ENCODE measurements at regions not wholly inside any gene's neighbourhood (a gene's known extent, or its start where the extent isn't known, plus 50 kb on each side); places are given as distances from the start of the nearest gene placed in this dataset.

DNA sequence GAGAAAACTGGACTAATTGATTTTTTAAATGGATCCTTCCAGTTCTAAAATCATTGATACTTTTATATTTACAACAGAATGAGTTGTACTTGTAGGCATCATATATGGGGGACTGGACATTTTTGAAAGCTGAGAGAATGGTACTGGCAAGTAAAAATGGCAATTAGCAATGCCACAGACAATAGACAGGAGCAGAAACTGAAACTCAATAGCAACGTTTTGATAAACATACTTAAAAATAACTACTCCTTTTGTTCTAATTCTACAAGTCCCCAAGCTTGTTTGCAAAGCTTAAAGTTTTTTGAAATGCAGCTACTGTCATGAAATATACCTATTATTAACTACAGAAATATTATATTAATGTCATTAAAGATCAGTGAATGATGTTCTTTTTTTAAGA lies 52.8 kb upstream of the FBXL7 start:
- no peak for DNase-seq (ENCODE audit: low read depth)

DNA sequence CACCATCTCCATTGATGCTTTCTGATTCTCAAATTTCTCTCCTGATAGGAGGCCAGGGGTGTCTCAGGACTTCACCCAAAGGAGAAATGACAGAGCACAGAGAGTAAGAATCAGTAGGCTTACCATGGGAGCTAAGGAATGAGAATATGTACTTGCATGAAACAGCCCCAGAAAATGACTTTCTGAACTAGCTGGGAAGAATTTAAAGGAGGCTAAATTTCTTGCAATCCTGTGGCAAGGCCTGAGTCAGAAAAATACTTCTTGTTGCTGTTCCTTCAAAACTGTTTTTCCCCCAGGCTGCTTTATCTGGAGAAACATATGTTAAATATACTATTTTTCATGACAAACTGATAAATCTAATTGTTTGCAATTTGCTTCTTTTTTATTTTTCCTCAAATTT lies 53.4 kb upstream of the FBXL7 start:
- DNase-seq (ENCODE audit: low read depth): no peak

DNA sequence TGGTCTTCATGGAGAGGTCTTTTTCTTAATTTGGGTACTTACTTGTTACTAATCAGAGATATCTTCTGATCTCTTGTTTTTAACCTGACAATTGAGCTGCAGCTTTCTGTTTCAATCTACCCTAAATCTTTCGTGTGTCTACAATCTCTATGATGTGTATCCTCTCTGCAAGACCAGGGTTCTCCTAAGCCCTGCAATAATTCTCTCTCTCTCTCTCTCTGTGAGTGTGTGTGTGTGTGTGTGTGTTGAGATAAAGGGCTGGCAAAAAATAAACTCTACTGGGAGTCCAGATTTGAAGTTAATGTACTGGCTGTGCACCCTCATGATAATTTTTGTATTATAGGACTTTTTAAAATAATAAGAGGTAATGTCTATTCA lies 57.8 kb upstream of the FBXL7 start:
- DNase-seq (ENCODE audit: low read depth): no peak

DNA sequence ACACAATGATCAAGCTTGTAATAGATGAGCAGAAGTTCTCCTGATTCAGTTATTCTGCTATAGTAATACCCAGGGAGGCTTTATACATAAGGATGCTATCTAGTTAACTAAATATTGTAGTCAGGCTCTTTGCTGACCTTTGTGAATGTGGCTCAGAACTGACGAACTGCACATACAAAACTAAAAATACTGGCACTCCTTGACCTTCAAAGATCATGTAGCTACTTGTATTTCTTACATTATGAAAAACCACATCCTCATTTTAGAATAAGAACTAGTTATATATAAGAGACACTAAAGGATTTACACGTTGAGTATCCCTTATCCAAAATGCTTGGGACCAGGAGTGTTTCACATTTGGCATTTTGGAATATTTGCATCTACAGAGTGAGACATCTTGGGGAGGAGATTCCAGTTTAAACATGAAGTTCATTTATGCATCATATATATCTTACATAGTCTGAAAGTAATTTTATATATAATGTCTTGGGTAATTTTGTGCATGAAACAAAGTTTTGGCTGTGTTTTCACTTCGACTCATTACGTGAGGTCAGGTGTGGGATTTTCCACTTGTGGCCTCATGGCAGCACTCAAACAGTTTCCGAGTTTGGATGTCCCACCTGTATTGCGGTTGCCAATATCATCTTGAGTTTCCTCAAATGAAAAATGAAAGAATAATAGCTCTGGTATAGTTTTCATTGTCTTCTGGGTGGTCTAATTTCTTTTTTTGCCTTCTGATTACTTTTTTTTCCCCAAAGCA lies 58.4 kb upstream of the FBXL7 start:
- DNase-seq (ENCODE audit: low read depth): no peak

DNA sequence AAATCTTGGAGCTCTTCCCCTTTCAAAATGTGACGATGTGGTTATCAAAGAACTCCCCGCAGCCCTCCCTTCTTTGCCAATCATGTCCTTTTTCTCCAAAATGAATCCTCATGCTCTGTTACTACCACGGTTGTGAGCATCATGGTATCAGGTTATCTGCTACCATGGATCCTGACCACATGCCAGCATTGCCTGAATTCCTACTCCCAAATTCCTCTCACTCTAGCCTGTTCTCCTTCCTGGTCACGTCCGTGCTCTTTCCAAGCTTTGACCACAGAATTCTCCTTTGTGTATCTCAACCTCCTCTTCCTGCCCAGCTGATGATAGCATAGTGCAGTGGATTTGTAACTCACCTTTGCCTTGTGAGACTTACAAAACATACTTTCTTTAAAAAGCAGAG lies 59.5 kb upstream of the FBXL7 start:
- DNase-seq (ENCODE audit: low read depth): no peak

DNA sequence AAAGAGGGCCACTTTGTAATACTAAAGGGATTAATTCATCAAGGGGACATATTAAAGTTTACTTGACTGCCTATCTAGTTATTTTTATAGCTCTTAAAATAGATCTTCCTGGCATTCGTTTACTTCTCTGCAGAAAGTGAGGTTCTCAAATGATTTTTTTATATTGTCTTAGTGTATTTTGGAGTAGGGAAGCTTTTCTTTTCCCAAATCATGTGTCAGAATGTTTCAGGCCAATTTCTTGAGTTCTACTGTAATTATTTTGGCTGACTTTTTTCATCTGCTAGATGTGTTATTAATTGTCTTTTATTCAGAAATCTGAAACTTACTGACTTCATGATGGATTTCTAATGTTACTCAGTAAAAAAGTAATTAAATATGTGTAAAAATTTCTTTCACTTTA lies 60.2 kb upstream of the FBXL7 start:
- no peak for DNase-seq (ENCODE audit: low read depth)

DNA sequence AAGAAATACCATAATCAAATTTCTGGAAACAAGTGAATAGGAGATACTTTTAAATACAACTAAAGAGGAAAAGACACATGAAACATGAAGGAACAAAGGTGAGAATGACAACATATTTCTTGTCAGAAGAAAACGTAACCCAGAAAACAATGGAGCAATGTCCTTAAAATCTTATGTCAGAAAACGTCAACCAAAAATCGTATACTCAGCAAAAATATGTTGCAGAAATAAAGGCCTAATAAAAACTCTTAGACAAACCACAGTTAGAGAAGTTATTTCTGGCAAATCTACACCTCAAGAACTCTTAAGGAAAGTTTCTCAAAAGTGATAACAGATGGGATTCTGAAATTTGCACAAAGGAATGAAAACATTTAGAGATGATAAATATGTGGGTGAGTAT lies 66.3 kb upstream of the FBXL7 start:
- no peak for DNase-seq (ENCODE audit: low read depth)

DNA sequence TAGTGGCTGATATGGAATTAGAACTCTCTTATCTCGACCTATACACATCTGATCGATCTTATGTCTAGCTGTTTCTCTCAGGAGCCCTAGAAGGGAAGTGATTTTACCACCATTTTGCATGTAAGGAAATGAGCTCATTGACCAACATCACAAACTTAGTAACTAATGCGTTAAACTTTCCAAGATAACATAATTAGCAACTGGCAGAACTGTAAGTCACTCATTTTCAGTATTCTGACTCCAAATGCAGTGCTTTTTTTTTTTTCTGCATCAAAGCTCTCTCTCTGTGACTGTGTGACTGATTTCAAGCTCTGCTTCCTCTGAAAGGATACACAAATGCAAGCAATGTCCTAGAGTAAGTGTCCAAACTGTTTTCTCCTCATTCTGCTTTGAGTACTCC lies 68.1 kb upstream of the FBXL7 start:
- no peak for DNase-seq (ENCODE audit: low read depth)

DNA sequence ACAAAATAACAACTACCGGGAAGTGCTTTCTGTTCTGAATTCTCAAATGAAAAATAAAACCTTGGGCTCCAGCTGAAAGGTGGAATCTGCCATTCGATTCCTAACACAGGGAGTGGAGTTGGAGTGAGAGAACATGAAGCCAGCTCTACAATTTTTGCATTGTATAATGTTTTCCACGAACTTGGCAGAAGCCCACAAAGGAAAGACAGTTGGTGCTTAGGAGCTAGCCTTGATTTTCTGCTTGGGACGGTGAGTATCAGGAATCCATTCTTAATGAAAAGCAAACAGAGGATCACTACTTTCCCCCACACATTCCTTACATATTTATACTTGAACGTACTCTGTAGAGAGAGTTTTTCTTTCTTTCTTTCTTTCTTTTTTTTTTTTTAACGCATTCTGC lies 74.2 kb upstream of the FBXL7 start:
- no peak for DNase-seq (ENCODE audit: low read depth)

DNA sequence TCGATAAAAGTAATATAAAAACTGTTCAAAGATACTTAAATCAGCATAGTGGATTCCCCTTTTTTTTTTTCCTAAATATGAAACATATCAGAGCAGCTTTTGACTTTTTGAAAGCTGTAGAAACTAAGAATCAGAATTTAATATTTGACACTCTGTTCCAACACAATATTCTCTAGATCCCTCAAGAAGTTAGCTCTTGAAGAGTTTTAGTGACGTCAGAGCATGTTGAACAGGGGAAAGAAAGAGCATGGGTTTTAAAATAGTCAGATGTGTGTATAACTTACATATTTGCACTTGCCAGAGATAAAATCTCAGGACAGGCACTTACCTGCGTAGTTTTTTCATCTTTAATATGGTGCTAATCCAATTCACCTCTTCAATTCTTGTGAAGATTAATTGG lies 75.2 kb upstream of the FBXL7 start:
- DNase-seq (ENCODE audit: low read depth): no peak

DNA sequence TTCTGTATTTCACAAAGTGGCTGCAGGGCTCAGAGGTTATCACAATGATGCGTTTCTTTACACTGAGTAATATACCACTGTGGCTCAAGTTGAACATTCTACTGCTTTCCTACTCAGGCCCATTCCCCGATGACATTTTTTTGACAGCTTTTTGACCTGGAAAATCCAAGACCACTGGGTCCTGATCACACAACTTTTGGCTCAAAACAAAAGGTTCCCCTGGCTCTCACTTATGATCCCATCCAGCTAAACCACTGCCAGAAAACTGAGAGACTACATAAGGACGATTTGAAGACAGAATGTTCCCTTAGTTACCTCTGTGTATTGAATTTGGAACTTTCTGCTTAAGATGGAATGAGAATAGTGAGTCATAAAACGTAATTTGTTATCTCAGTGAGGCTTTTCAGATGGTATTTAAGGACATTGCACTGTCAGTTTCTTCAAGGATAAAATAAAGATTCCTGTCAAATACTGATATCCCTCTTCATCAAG lies 78.0 kb upstream of the FBXL7 start:
- DNase-seq (ENCODE audit: low read depth): no peak

DNA sequence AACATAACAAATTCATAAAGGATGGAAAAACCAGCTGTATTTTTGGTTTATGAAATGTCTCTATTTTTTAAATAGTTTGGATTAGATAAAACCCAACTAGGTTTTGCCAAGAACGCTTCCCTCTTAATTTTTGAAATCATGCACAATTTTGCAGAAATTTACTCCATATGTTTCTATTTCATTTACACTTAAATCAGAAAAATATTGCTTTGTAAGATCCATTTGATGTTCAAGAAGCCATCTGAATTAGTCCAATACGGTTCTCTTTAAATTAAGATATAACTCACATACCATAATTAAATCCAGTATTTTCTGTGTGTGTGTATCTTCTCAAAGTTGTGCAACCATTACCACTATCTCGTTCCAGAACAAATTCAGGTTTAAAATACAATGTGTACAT lies 78.6 kb upstream of the FBXL7 start:
- DNase-seq (ENCODE audit: low read depth): no peak

DNA sequence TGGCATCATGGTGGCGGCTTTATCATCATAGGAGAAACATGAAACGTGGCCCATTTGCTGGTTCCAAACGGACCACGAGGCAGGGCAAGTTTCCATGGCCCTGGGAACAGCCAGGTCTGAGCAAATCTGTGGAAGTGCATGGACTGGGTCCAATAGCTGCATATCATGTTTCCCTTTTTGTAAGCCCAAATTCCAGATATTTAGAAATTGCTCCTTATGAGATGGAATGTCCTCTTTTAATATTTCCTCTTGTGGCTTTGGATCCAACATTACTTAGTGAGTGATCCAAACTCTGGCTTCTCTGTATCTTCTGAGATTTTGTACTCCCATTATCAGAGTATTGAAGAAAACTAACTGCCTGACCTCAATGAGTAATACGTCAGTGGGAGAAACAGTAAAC lies 79.8 kb upstream of the FBXL7 start:
- DNase-seq (ENCODE audit: low read depth): no peak

DNA sequence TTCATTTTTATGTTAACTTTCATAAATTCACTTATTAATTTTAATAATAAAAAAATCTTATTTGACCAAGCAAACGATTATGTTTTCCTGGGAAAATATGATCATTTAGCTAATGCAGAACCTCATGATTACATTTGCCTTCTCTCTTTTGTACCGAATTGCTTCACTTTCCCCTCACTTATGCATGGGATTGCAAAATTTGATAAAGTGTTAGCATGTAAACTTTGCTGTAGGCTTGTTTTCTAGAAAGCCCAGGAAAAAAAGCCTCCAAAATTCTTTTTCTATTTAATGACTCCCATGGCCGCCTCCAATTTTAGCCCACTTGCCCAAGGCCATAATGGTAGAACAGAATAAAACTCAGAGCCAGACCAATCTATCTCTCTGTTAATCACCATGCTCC lies 82.8 kb upstream of the FBXL7 start:
- no peak for DNase-seq (ENCODE audit: low read depth)

DNA sequence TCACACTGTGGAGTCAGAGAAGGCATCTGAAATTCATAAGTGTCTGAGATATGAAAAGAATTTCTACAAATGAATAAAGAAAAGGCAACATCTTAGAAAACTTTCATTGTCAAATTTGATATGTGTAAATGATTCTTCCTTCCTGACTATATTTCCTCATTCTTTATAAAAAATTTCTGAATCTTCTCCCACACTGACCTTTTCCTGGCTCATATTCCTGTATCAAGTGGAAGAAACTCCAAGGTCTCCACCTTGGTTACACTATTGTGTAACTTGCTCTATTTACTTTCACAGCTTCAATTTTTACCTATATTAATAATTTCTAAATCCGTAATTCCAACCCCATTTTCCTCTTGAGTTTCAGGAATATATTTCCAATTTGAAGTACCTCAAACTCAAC lies 93.5 kb upstream of the FBXL7 start:
- DNase-seq (ENCODE audit: low read depth): no peak

DNA sequence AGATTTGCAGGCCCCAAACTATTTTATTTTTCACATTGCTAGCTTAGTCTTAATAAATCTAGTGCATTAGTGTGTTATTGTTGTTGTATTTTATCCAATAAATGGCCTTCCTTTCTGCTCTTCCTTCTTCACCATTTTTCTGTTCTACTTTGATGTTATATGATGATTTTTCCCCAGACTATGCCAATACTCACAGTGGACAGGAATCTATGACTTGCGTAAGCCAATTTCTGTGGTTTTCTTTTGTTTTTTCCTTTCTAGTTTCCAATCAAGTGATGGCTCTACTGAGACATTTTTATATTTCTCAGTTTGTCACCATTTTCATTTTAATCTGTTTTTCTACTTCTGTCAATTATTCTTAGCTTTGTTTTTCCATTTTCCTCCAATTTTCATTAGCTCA lies 106.8 kb upstream of the FBXL7 start:
- no peak for DNase-seq (ENCODE audit: low read depth)

DNA sequence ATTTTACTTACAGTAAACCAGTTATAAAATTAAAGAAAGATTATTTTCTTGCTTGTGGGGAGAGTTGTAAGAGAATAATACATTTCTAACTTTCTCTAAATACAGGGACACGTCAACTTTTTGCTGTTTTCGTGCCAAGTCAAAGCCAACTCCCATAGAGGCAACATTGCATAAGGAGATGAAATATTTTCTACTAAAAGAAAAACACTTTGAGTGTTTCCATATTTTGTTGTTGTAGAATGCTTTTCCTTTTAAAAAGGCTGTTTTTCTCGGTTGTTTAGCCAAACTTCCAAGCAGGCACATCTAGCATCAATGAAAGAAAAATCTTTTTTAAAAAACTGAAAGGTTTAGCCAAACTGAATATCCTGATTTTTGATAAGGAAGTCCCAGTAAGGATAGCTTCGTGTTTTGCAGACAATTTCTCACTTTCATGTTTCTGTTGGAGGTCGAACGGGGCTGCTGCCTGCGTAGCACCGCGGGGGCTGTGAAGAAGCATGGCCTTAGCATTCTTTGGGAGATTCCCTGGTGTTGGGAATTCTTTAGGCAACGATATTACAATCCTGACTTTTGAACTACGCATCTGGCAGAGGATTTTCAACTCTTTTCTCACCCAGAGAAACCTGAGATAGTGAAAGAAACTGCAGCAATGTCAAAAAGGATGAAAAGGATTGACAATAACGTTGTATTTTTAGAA lies 108.1 kb upstream of the FBXL7 start:
- DNase-seq (ENCODE audit: low read depth): no peak

DNA sequence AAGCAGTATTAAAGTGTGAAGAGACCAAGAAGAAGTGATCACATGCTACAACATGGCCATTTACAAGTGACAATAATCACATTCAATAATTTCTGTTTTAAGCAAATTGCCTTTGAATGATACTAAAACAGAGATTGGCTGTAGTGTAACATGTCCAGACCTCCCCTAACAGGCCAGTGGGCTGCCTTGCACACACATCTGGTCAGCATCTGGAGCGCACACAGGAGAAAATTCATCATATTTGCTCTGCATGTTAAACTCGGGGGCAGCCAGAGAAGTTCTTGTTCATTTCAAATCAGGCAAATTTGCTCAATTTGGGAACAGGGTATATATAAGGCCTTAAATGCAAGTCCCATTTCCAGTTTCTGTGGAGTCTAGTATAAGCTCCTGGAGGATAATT lies 111.1 kb upstream of the FBXL7 start:
- no peak for DNase-seq (ENCODE audit: low read depth)

DNA sequence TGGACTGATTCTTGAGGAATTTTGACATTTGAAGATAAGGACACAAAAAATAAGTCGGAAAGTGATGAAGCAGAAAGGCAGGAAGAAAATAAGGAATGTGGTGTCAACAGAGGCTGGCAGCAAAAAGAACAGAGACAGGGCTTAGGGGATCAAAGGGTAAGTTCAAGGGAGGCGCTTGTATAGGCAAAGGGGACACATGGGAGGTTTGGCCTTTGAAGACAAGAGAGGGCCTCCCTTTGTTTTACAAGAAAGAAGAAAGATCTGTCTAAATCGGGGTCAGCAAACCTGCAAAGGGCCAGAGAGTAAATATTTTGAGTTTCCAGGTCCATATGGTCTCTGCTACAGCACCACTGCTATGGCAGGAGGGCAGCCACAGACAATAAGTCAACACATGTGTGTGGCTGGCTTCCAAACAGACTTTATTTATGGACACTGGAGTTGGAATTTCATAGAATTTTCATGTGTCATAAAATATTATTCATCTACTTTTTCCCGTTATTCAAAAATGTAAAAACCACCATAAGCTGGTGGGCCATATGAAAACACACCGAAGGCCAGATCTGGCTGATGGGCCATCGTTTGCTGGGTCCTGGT lies 112.0 kb upstream of the FBXL7 start:
- no peak for DNase-seq (ENCODE audit: low read depth)

DNA sequence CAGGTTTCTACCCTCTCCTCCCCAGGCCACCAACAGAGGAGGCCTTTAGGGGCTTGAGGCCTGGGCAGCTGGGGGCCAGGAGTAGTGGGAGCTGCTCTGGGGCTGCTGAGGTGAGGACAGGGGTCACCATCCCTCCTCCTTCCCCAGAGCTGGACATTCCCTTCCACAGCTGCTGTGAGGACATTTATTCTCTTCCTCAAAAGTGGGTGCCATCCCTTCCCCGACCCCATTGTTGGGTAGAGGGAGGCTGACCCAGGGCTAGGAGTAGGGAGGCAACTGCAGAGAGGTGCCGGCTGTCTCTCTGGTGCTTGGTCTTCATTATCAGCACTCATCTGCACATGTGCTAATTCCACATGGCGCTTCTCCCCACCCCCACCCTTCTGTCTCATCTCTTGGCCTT lies 113.9 kb upstream of the FBXL7 start:
- DNase-seq (ENCODE audit: low read depth): no peak

DNA sequence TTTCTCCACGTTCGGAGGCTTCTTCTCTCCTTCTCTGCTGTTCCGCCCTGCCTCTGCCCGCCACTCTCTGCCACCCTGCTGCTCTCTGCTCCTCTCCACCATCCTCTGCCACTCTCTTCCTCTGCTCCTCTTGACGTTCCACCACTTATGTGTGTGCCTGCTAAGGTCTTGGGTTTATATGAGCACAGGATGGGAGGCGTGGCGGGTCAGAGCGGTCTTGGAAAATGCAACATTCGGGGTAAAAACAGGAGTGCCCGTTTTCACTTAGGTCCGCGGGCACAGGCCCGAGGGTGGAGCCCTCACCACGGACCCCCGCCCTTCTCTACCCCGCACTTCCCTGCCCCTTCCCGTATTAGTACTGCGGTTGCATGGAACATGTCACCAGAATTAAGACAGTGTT lies 114.4 kb upstream of the FBXL7 start:
- no peak for DNase-seq (ENCODE audit: low read depth)

DNA sequence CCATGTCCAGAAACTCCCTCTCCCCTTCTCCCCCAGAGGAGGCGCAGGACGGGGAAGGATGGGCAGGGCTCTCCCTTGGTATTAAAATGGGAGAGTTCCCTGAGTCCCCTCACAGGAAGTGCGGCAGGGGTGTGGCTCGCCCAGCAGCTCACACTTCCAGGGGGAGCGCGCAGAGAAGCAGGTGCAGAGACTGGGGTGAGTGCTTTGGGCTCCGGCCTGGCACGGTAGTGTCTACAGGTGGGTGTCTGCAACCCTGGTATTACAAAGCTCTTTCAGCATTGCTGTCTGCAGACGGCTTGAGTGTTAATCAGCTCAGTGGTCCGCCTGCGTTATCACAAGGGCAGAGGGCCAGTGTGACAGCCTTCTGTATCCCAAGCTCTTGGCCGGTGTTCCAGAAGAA lies 114.9 kb upstream of the FBXL7 start:
- no peak for DNase-seq (ENCODE audit: low read depth)

DNA sequence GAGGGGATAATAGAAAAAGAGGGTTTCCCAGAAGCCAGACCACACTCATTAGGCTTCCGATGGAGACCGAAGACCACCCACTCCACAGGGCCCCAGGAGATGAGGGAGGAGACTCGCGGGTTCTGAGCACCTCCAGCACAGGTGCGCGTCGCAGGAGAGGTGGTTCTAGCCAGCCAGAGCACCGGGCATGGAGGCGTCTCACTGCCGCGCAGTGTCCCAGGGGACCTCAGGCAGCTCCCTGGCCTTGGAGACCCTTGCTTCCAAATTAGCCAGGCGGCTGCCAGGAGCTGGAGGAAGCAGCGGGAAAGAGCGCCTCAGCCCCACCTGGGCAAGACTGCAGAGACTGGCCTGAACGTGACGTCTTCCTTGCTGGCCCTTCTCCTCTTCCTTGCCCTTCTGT lies 115.4 kb upstream of the FBXL7 start:
- DNase-seq (ENCODE audit: low read depth): no peak

DNA sequence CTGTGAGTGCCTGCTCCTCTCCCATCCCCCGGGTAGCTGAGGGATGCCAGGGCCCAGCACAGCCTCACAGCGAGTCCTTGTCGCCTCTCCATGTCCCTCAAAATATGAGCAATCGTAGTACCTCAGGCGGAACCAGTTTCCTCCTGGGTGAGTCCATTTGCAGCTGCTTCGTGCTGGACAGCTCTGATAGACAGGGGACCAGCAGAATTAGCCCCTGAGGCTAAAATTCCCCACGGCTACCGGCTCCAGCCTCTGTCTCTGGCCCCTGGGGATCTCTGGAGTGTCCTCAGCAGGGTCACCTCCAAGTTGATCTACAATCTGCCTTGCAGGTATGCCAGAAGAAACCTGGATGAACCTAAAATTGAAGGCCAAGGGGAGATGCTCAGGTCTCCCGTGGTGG lies 115.8 kb upstream of the FBXL7 start:
- DNase-seq (ENCODE audit: low read depth): no peak
